Motor neuron (in vitro differentiated cells): ENCODE measurements at regions not wholly inside any gene's neighbourhood (a gene's known extent, or its start where the extent isn't known, plus 50 kb on each side); places are given as distances from the start of the nearest gene placed in this dataset.

Experiments used
- ATAC-seq, 8 experiments: fragments of 200-7000 bp; cut with Tn5 transposase; replicated peaks in 6 of 8; 2 replicates each; pipeline ENCODE4 v1.8.0; 2021; ENCODE audit warnings: mild to moderate bottlenecking in 8 of 8, moderate library complexity in 8 of 8
- H3K27ac ChIP-seq, 2 donors: fragments of 250-450 bp; sonication (Bioruptor Pico); 2 replicates each; pipeline ENCODE4 v1.9.0; 2021; ENCODE audit warnings: antibody characterized with exemption in 2 of 2, mild to moderate bottlenecking in 2 of 2, moderate library complexity in 1 of 2
- H3K4me1 ChIP-seq, 2 donors: fragments of 250-450 bp; sonication (Bioruptor Pico); replicated peaks in 1 of 2; 2 replicates each; pipeline ENCODE4 v1.6.1; 2021; ENCODE audit warnings: antibody characterized with exemption in 2 of 2, mild to moderate bottlenecking in 2 of 2, moderate library complexity in 1 of 2
- H3K4me3 ChIP-seq, 5 donors: fragments of 250-450 bp; sonication (Bioruptor Pico); 2 replicates each; pipeline ENCODE4 v1.9.0; 2021; ENCODE audit warnings: antibody characterized with exemption in 5 of 5, mild to moderate bottlenecking in 5 of 5, moderate library complexity in 4 of 5
- WGBS, 10 experiments: fragments of 450-650 bp; shearing (Covaris generic); methylation state at CpG; one replicate each; pipeline ENCODE4 v1.0.0; 2022; 5-methylcytosine and 5-hydroxymethylcytosine counted together
- in situ Hi-C, 9 experiments: fragments of 400-800 bp; cut with MboI; loops; one replicate each; pipeline ENCODE4 v1.15.0; 2021; ENCODE audit warnings: low sequenced_read_pairs in 9 of 9, low pct_unique_long_range_greater_than_20kb in 2 of 9; ENCODE audit not compliant: unreplicated experiment in 9 of 9

- H3K4me3 ChIP-seq: no peak overlapping the region
- H3K4me1 ChIP-seq: no peaks in the 10 kb centered on the region
- in situ Hi-C loops: no loop called here
- no peak for ATAC-seq
- 43 to 100% (median 76%) methylated on average over 1 of the region's 1 CpG; no CpG with 5 or more reads in 4 of the 10 experiments for WGBS, 10 experiments
- no peak overlapping the region for H3K27ac ChIP-seq
Observed at GRCh38 chr17:54021418-54021817, 198.7 kb downstream of the KIF2B start.

- H3K4me1 ChIP-seq: no peaks in the 10 kb centered on the region
- H3K27ac ChIP-seq: no peak overlapping the region
- peak in 1 of 8 experiments; percentile 46 for ATAC-seq
- no peak overlapping the region for H3K4me3 ChIP-seq
- in situ Hi-C loops: no loop called here
Observed at GRCh38 chr17:54028986-54029580, 206.4 kb downstream of the KIF2B start.

GRCh38 chr17:54029986-54030385 lies 207.3 kb downstream of the KIF2B start:
- Histone ChIP-seq H3K4me3 (no peak overlapping the region), H3K4me1 (no peaks in the 10 kb centered on the region), H3K27ac (no peak overlapping the region)
- peak in 2 of 8 experiments; percentile 43 to 78 for ATAC-seq
- in situ Hi-C loops: no loop called here
- WGBS, 10 experiments: 50 to 100% (median 100%) methylated on average over 1 to 5 of the region's 5 CpGs; no CpG with 5 or more reads in 5 of the 10 experiments

GRCh38 chr17:54046570-54046969 lies 223.8 kb downstream of the KIF2B start:
- Histone ChIP-seq H3K4me3 (no peak overlapping the region), H3K4me1 (no peaks in the 10 kb centered on the region), H3K27ac (no peak overlapping the region)
- ATAC-seq: no peak
- WGBS, 10 experiments: 36 to 100% (median 59%) methylated on average over 1 of the region's 1 CpG; no CpG with 5 or more reads in 2 of the 10 experiments
- in situ Hi-C loops: no loop called here

- in situ Hi-C loops: loop anchor here in 1 of 9 experiments (25.0 kb wide), 1 partner anchor 99 kb away; no protein-coding TSS in a partner anchor
- WGBS, 10 experiments: 0 to 100% (median 89%) methylated on average over 1 of the region's 1 CpG; no CpG with 5 or more reads in 3 of the 10 experiments
- no peak overlapping the region for H3K27ac ChIP-seq
- no peak overlapping the region for H3K4me3 ChIP-seq
- no peaks in the 10 kb centered on the region for H3K4me1 ChIP-seq
- ATAC-seq: no peak
Observed at GRCh38 chr17:54063639-54064038, 240.9 kb downstream of the KIF2B start.

- no peaks in the 10 kb centered on the region for H3K4me1 ChIP-seq
- 0 to 100% (median 13%) methylated on average over 1 of the region's 1 CpG; no CpG with 5 or more reads in 3 of the 10 experiments for WGBS, 10 experiments
- H3K4me3 ChIP-seq: no peak overlapping the region
- no peak overlapping the region for H3K27ac ChIP-seq
- no peak for ATAC-seq
- in situ Hi-C loops: no loop called here
Observed at GRCh38 chr17:54085020-54085419, 262.3 kb downstream of the KIF2B start.

- in situ Hi-C loops: no loop called here
- WGBS, 10 experiments: 0 to 68% (median 10%) methylated on average over 1 to 3 of the region's 5 CpGs; no CpG with 5 or more reads in 4 of the 10 experiments
- no peak overlapping the region for H3K4me3 ChIP-seq
- no peaks in the 10 kb centered on the region for H3K4me1 ChIP-seq
- no peak overlapping the region for H3K27ac ChIP-seq
- peak in 4 of 8 experiments; percentile 44 to 94 (median 58) for ATAC-seq
Observed at GRCh38 chr17:54085934-54086333, 263.2 kb downstream of the KIF2B start.

GRCh38 chr17:54096216-54096615 lies 273.5 kb downstream of the KIF2B start:
- H3K27ac ChIP-seq: no peak overlapping the region
- in situ Hi-C loops: no loop called here
- H3K4me1 ChIP-seq: no peaks in the 10 kb centered on the region
- no peak overlapping the region for H3K4me3 ChIP-seq
- ATAC-seq: peak in 1 of 8 experiments; percentile 17

- ATAC-seq: no peak
- no peaks in the 10 kb centered on the region for H3K4me1 ChIP-seq
- no peak overlapping the region for H3K27ac ChIP-seq
- H3K4me3 ChIP-seq: no peak overlapping the region
- in situ Hi-C loops: no loop called here
Observed at GRCh38 chr17:54099221-54099620, 276.5 kb downstream of the KIF2B start.

- 0% methylated on average over 1 of the region's 1 CpG; no CpG with 5 or more reads in 9 of the 10 experiments for WGBS, 10 experiments
- in situ Hi-C loops: no loop called here
- H3K4me1 ChIP-seq: no peaks in the 10 kb centered on the region
- no peak overlapping the region for H3K4me3 ChIP-seq
- ATAC-seq: no peak
- H3K27ac ChIP-seq: no peak overlapping the region
Observed at GRCh38 chr17:54102246-54102645, 279.5 kb downstream of the KIF2B start.

- WGBS, 10 experiments: 0 to 100% (median 71%) methylated on average over 1 of the region's 1 CpG; no CpG with 5 or more reads in 1 of the 10 experiments
- in situ Hi-C loops: no loop called here
- H3K27ac ChIP-seq: no peak overlapping the region
- no peaks in the 10 kb centered on the region for H3K4me1 ChIP-seq
- no peak overlapping the region for H3K4me3 ChIP-seq
- no peak for ATAC-seq
Observed at GRCh38 chr17:54111576-54111975, 288.8 kb downstream of the KIF2B start.

- in situ Hi-C loops: no loop called here
- H3K27ac ChIP-seq: no peak overlapping the region
- no peak for ATAC-seq
- 17 to 100% (median 80%) methylated on average over 1 to 3 of the region's 3 CpGs for WGBS, 10 experiments
- H3K4me3 ChIP-seq: no peak overlapping the region
- H3K4me1 ChIP-seq: no peaks in the 10 kb centered on the region
Observed at GRCh38 chr17:54117452-54117851, 294.7 kb downstream of the KIF2B start.

- in situ Hi-C loops: no loop called here
- Histone ChIP-seq H3K4me1 (no peaks in the 10 kb centered on the region), H3K27ac (no peak overlapping the region), H3K4me3 (no peak overlapping the region)
- ATAC-seq: no peak
- 0 to 40% (median 9%) methylated on average over 1 of the region's 1 CpG; no CpG with 5 or more reads in 2 of the 10 experiments for WGBS, 10 experiments
Observed at GRCh38 chr17:54124456-54124855, 301.7 kb downstream of the KIF2B start.

- in situ Hi-C loops: loop anchor here in 1 of 9 experiments (25.0 kb wide), 1 partner anchor 91 kb away; no protein-coding TSS in a partner anchor
- H3K4me1 ChIP-seq: no peaks in the 10 kb centered on the region
- H3K4me3 ChIP-seq: no peak overlapping the region
- no peak for ATAC-seq
- 0 to 100% (median 83%) methylated on average over 1 of the region's 1 CpG; no CpG with 5 or more reads in 1 of the 10 experiments for WGBS, 10 experiments
- no peak overlapping the region for H3K27ac ChIP-seq
Observed at GRCh38 chr17:54153423-54153822, 330.7 kb downstream of the KIF2B start.
